ENCODE measurements at regions not wholly inside any gene's neighbourhood (a gene's known extent, or its start where the extent isn't known, plus 50 kb on each side); places are given as distances from the start of the nearest gene placed in this dataset.

GRCh38 chr10:93211991-93212390, 138.3 kb downstream of the CYP26A1 start:
- CTCF ChIA-PET = no interaction called here
- Histone ChIP-seq H2AFZ (replicated peaks; ENCODE audit: low read length, poor library complexity) (no peak overlapping the region), H3K9ac (ENCODE audit: low read depth, low read length) (no peak overlapping the region), H3K56ac (ENCODE audit: extremely low read depth, insufficient read depth, low read length) (no peak overlapping the region), H2BK120ac (ENCODE audit: low read depth, low read length) (no peak overlapping the region), H3K9me1 (ENCODE audit: insufficient read depth, low read length) (no peaks in the 10 kb centered on the region), H3K18ac (ENCODE audit: low read depth, low read length) (no peak overlapping the region), H3K4ac (ENCODE audit: low read depth, low read length) (no peak overlapping the region), H3K79me1 (ENCODE audit: low read depth in 1 of 2, low read length in 2 of 2) (no peaks in the 10 kb centered on the region), H4K5ac (ENCODE audit: low read depth, low read length) (no peak overlapping the region), H3K9me3 (ENCODE audit: control insufficient read depth, insufficient read depth, low read length) (no peaks in the 10 kb centered on the region), H2BK15ac (ENCODE audit: low read depth, low read length) (no peak overlapping the region), H4K91ac (ENCODE audit: insufficient read depth, low read depth, low read length) (no peak overlapping the region), H3K27me3 (ENCODE audit: control insufficient read depth, insufficient read depth, low read length) (peaks cover 16% of the 10 kb centered on the region), H4K20me1 (ENCODE audit: insufficient read depth, low read length) (no peaks in the 10 kb centered on the region), H2BK20ac (ENCODE audit: low read depth, low read length) (no peak overlapping the region), H3K4me2 (ENCODE audit: low read depth, low read length) (no peak overlapping the region), H2AK5ac (ENCODE audit: low read depth, low read length) (no peak overlapping the region), H4K8ac (ENCODE audit: low read depth in 2 of 2, low read length in 2 of 2) (no peak overlapping the region), H3K14ac (replicated peaks; ENCODE audit: low read depth, low read length) (no peak overlapping the region; the same call in 1 of the 2 replicates), H3K4me1 (ENCODE audit: control insufficient read depth, insufficient read depth, low read length) (no peaks in the 10 kb centered on the region), H3K36me3 (ENCODE audit: control insufficient read depth, insufficient read depth, low read length) (no peaks in the 10 kb centered on the region), H3K4me3 (ENCODE audit: insufficient read depth, low read depth, low read length) (no peak overlapping the region), H3K27ac (ENCODE audit: insufficient read depth, low read length) (no peak overlapping the region), H2BK5ac (ENCODE audit: low read depth, low read length, poor library complexity, severe bottlenecking) (no peak overlapping the region), H2AK9ac (replicated peaks; ENCODE audit: low read depth, low read length, poor library complexity) (no peak overlapping the region), H3K23ac (ENCODE audit: low read depth, low read length) (no peak overlapping the region)
- in situ Hi-C loops (cut with MboI; ENCODE audit: low sequenced_read_pairs) (no loop called here), intact Hi-C loops (cut with micrococcal nuclease) (no loop called here), dilution Hi-C loops (cut with HindIII; ENCODE audit: low sequenced_read_pairs, unreplicated experiment) (no loop called here)
- no TSS peak for BruUV-seq (replicated peaks)
- POLR2A ChIA-PET (ENCODE audit: unreplicated experiment) = no interaction called here
- TF ChIP-seq RAD21 (IDR thresholded peaks at IDR 0.05; ENCODE audit: low read length) = no peak
- no peak for TF ChIP-seq MAFK (IDR thresholded peaks at IDR 0.05; ENCODE audit: low read depth, low read length)
- no peak for TF ChIP-seq CHD1 (IDR thresholded peaks at IDR 0.05; ENCODE audit: low read depth, low read length)
- TF ChIP-seq MAZ (IDR thresholded peaks at IDR 0.05; ENCODE audit: borderline replicate concordance, low read depth, low read length) = no peak
- TF ChIP-seq ELK1 (IDR thresholded peaks at IDR 0.05; ENCODE audit: borderline replicate concordance, low read depth, low read length) = no peak
- TF ChIP-seq, protein P1, sequence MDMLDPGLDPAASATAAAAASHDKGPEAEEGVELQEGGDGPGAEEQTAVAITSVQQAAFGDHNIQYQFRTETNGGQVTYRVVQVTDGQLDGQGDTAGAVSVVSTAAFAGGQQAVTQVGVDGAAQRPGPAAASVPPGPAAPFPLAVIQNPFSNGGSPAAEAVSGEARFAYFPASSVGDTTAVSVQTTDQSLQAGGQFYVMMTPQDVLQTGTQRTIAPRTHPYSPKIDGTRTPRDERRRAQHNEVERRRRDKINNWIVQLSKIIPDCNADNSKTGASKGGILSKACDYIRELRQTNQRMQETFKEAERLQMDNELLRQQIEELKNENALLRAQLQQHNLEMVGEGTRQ (IDR thresholded peaks at IDR 0.05; ENCODE audit: low read depth, low read length) = no peak
- no peak for TF ChIP-seq SMC3 (IDR thresholded peaks at IDR 0.05; ENCODE audit: low read depth, low read length)
- no peak for TF ChIP-seq MXI1 (IDR thresholded peaks at IDR 0.05; ENCODE audit: borderline replicate concordance, low read depth, low read length)
- no peak for TF ChIP-seq RCOR1 (IDR thresholded peaks at IDR 0.05; ENCODE audit: insufficient replicate concordance, low read length)
- TF ChIP-seq CEBPB (IDR thresholded peaks at IDR 0.05; ENCODE audit: low read depth, low read length) = no peak
- no peak for TF ChIP-seq POLR2A (IDR thresholded peaks at IDR 0.05; ENCODE audit: low read depth, low read length)
- no peak for TF ChIP-seq RFX5 (IDR thresholded peaks at IDR 0.05; ENCODE audit: low read depth, low read length)
- no peak for TF ChIP-seq NFE2L2 (IDR thresholded peaks at IDR 0.05; ENCODE audit: low read depth, low read length)
- no peak for DNase-seq
- ATAC-seq (ENCODE audit: low read depth) = no peak
- 65% methylated on average over 2 of the region's 8 CpGs; no CpG with 5 or more reads in 1 of the 2 experiments for WGBS, 2 experiments (ENCODE audit: extremely low coverage in 2 of 2, insufficient read length in 1 of 2)

Measured in IMR-90 (cell line).